ENCODE measurements at regions not wholly inside any gene's neighbourhood (a gene's known extent, or its start where the extent isn't known, plus 50 kb on each side); places are given as distances from the start of the nearest gene placed in this dataset.

- TF ChIP-seq EZH2 (IDR thresholded peaks at IDR 0.05; ENCODE audit: insufficient read depth, poor library complexity, severe bottlenecking): no peak
- no peak for TF ChIP-seq EZH2phosphoT487 (IDR thresholded peaks at IDR 0.05; ENCODE audit: insufficient read depth, low read depth)
Measured at GRCh38 chr7:156307193-156307592, 333.4 kb upstream of the RNF32 start.

All from GM23248 (cell line).